ENCODE measurements at regions not wholly inside any gene's neighbourhood (a gene's known extent, or its start where the extent isn't known, plus 50 kb on each side); places are given as distances from the start of the nearest gene placed in this dataset.
"Not testable (repeated sequence)": the region's sequence is repeated elsewhere in the genome, so short reads cannot be mapped to it uniquely, and the experiment has no call there.

DNA sequence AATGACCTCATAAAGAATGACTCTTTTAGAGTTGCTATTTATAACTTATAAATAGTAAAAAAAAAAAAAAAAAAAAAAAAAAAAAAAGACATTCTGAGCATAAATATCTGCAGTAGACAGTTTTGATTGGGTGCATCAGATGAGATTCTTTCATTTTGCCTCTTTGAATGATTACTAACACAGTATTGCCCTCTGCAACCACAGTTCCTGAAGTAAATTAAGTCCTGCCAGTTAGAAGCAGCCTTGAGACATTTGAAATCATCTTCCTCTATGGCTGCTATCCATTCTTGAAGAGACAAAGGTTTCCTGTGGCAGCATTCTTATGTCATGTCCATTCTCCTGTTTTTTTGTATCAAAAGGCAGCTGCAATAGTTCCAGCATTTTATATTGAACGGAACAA, 892.4 kb upstream of the MIR17HG start:
- DNase-seq (ENCODE audit: low read depth in 1 of 2, low spot score in 2 of 2), result no peak
- H3K9me3 ChIP-seq (replicated peaks), result no peaks in the 10 kb centered on the region
- H3K4me1 ChIP-seq (replicated peaks), result no peaks in the 10 kb centered on the region
- no peaks in the 10 kb centered on the region for H3K36me3 ChIP-seq
- H3K27ac ChIP-seq, result no peak overlapping the region
- H3K27me3 ChIP-seq (replicated peaks), result no peaks in the 10 kb centered on the region
- no peak overlapping the region for H3K4me3 ChIP-seq

DNA sequence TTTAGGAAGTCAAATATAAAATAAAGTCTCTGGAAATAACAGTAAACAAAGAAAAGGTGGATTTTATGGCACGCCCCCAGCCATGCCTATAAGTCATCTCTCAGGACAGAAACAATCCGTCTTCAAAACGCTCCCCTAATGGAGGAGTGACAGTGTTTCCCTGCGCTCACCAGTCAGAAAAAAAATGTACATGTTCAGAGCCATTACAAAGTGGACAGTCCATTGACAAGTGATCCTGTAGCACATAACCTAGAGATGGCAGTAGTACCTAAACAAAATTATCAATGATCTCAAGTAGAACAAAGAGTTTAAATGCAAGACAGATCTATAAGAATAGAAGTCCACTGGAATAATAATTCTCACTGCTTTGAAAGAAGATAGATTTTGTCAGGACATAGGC, 891.7 kb upstream of the MIR17HG start:
- DNase-seq (ENCODE audit: low read depth in 1 of 2, low spot score in 2 of 2), result no peak
- no peaks in the 10 kb centered on the region for H3K27me3 ChIP-seq (replicated peaks)
- H3K9me3 ChIP-seq (replicated peaks), result no peaks in the 10 kb centered on the region
- no peaks in the 10 kb centered on the region for H3K4me1 ChIP-seq (replicated peaks)
- H3K4me3 ChIP-seq, result no peak overlapping the region
- no peaks in the 10 kb centered on the region for H3K36me3 ChIP-seq
- no peak overlapping the region for H3K27ac ChIP-seq

DNA sequence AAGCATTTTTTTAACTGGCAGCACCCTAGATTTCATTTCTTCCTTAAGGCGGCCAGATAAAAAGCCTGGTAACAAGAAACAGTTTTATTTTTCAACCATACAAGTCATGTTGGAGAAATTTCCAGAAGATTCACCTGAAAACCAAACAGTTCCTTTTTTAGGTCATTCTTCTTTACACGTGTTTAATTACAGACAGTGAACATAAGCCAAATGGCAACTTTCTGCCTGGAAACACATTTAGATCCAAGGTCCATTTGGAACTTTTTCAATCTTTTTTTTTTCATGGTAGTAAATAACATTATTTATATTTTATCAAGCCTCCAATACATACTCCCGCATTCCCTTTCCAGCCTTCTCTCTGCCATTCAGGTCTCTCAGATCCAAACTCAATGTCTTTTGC, 886.1 kb upstream of the MIR17HG start:
- Histone ChIP-seq H3K4me1 (replicated peaks) (no peaks in the 10 kb centered on the region), H3K9me3 (replicated peaks) (no peaks in the 10 kb centered on the region), H3K36me3 (no peaks in the 10 kb centered on the region), H3K27ac (no peak overlapping the region), H3K4me3 (no peak overlapping the region), H3K27me3 (replicated peaks) (no peaks in the 10 kb centered on the region)
- DNase-seq (ENCODE audit: low read depth in 1 of 2, low spot score in 2 of 2), result no peak

DNA sequence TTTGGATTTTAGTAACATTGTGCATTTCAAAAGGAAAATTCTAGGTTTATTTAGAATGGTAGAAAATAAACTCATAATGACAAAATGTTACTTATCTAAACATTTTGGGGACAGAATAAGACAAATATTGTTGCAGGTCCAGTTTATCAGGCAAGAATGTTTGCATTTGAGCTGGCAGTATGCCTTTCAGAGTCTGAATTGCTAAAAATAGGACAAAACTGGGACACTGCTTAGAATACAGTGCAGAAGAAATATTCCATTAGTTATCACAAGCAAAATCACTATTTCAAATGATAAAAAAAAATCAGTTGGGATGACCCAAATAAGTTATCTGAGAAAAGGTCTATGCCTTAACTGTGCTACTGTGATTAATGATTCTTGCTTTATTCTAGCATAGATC, 870.3 kb upstream of the MIR17HG start:
- Histone ChIP-seq H3K9me3 (replicated peaks) (no peaks in the 10 kb centered on the region), H3K36me3 (no peaks in the 10 kb centered on the region), H3K4me3 (no peak overlapping the region), H3K4me1 (replicated peaks) (no peaks in the 10 kb centered on the region), H3K27me3 (replicated peaks) (no peaks in the 10 kb centered on the region), H3K27ac (no peak overlapping the region)
- no peak for DNase-seq (ENCODE audit: low read depth in 1 of 2, low spot score in 2 of 2)

DNA sequence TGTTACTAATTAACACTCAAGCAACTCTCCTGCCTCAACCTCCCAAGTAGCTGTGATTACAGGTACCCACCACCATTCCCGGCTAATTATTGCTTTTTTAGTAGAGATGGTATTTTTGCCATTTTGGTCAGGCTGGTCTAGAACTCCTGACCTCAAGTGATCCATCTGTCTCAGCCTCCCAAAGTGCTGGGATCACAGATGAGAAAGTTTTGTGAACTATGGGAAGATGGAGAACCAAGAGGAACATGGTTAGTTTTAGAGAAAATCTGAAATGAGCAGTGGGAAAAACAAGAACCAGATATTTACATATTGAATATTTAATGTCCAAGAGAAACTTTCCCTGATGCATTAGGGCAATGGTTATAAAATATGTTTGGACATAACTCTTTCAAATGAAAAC, 863.6 kb upstream of the MIR17HG start:
- Histone ChIP-seq H3K27me3 (replicated peaks) (no peaks in the 10 kb centered on the region), H3K27ac (no peak overlapping the region), H3K36me3 (no peaks in the 10 kb centered on the region), H3K9me3 (replicated peaks) (no peaks in the 10 kb centered on the region), H3K4me1 (replicated peaks) (peaks cover 7% of the 10 kb centered on the region), H3K4me3 (no peak overlapping the region)
- DNase-seq (ENCODE audit: low read depth in 1 of 2, low spot score in 2 of 2), result no peak

DNA sequence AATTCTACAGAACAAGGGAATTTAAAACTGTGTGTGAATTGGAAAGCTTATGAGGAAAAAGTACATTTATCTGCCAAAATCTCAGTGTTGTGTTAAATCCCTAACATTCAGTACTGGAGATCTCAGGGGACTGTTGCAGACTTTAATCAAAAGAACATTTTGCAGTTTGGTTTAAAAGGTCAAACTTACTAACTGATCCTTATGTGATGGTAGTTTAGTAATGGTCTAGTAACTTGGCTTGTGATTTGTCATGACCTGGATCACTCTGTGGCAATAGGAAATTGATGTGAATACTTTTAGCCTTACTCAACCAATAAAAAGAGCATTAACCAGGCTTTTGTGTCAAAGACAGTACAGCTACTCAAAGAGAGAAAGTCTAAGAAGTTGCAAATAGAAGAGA, 862.1 kb upstream of the MIR17HG start:
- no peak overlapping the region for H3K27ac ChIP-seq
- no peaks in the 10 kb centered on the region for H3K9me3 ChIP-seq (replicated peaks)
- DNase-seq (ENCODE audit: low read depth in 1 of 2, low spot score in 2 of 2), result peak in 1 of 2 experiments; percentile 5
- H3K4me3 ChIP-seq, result no peak overlapping the region
- H3K36me3 ChIP-seq, result no peaks in the 10 kb centered on the region
- peaks cover 7% of the 10 kb centered on the region for H3K4me1 ChIP-seq (replicated peaks)
- H3K27me3 ChIP-seq (replicated peaks), result no peaks in the 10 kb centered on the region

DNA sequence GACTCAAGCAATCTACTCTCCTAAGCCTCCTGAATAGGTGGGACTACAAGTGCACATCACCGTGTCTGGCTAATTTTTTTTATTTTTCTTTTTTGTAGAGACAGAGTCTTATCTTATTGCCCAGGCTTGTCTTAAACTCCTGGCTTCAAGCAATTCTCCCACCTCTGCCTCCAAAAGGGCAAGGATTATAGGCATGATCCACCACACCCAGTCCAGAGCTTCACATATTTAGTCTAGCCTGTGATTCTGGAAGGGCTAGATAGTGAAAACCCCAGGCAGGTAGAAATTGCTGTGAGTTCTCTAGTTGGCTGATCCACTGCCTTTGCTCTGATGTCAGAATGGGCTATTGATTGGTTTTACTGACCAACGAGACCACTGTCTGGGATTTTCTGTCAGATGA, 854.6 kb upstream of the MIR17HG start:
- no peaks in the 10 kb centered on the region for H3K4me1 ChIP-seq (replicated peaks)
- no peaks in the 10 kb centered on the region for H3K36me3 ChIP-seq
- no peaks in the 10 kb centered on the region for H3K27me3 ChIP-seq (replicated peaks)
- no peak for DNase-seq (ENCODE audit: low read depth in 1 of 2, low spot score in 2 of 2)
- no peak overlapping the region for H3K27ac ChIP-seq
- H3K9me3 ChIP-seq (replicated peaks), result no peaks in the 10 kb centered on the region
- H3K4me3 ChIP-seq, result no peak overlapping the region

DNA sequence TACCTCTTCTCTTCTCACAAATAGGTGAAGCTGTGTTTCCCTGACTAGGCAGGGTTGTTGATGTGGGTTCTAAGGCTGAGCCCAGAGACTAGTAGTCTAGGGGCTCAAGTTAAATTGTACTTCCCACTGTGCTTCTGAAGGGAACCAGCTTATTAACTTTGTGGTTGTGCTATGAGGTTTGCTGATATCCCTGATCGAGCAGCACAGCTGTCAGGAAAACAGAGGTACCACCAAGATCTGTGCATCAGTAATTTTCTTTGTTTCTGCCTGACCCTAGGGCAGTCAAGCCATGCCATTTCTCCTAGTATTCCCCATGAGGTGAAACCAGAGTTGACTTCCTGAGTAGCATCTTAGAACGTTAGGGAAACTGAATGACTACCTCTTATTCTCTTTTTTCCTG, 853.8 kb upstream of the MIR17HG start:
- no peaks in the 10 kb centered on the region for H3K27me3 ChIP-seq (replicated peaks)
- H3K9me3 ChIP-seq (replicated peaks), result no peaks in the 10 kb centered on the region
- no peak for DNase-seq (ENCODE audit: low read depth in 1 of 2, low spot score in 2 of 2)
- no peak overlapping the region for H3K27ac ChIP-seq
- H3K36me3 ChIP-seq, result no peaks in the 10 kb centered on the region
- no peak overlapping the region for H3K4me3 ChIP-seq
- no peaks in the 10 kb centered on the region for H3K4me1 ChIP-seq (replicated peaks)

DNA sequence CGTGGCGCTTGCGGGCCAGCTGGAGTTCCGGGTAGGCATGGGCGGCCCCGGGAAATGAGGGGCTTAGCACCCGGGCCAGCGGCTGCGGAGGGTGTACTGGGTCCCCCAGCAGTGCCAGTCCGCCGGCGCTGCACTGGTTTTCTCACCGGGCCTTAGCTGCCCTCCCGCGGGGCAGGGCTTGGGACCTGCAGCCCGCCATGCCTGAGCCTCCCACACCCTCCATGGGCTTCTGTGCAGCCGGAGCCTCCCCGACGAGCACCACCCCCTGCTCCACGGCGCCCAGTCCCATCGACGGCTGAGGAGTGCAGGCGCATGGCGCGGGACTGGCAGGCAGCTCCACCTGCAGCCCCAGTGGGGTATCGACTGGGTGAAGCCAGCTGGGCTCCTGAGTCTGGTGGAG, 852.6 kb upstream of the MIR17HG start:
- not testable (repeated sequence) for H3K9me3 ChIP-seq (replicated peaks); H3K36me3 ChIP-seq; H3K27ac ChIP-seq; H3K4me3 ChIP-seq; H3K4me1 ChIP-seq (replicated peaks); H3K27me3 ChIP-seq (replicated peaks)
- peak in 1 of 2 experiments; percentile 31 for DNase-seq (ENCODE audit: low read depth in 1 of 2, low spot score in 2 of 2)

DNA sequence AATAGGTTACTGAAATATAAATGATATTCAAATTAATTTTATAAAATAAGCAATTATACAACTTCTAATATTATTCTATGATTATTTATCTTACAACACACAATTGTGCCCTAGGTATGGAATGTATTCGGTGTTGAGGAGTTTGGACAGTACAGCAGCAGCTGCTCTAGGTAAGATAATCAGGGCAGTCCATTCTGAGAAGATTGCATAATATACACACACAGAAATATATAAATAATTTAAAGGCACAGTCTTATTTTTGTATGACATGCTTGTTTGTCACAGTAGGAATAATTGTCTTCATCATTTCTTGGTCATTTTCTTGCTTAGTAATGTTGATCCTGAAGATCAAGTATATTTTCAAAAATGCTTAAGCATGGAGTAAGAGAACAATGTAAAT, 849.4 kb upstream of the MIR17HG start:
- Histone ChIP-seq H3K36me3 (no peaks in the 10 kb centered on the region), H3K27me3 (replicated peaks) (no peaks in the 10 kb centered on the region), H3K4me1 (replicated peaks) (no peaks in the 10 kb centered on the region), H3K9me3 (replicated peaks) (no peaks in the 10 kb centered on the region), H3K4me3 (no peak overlapping the region), H3K27ac (no peak overlapping the region)
- DNase-seq (ENCODE audit: low read depth in 1 of 2, low spot score in 2 of 2), result no peak

DNA sequence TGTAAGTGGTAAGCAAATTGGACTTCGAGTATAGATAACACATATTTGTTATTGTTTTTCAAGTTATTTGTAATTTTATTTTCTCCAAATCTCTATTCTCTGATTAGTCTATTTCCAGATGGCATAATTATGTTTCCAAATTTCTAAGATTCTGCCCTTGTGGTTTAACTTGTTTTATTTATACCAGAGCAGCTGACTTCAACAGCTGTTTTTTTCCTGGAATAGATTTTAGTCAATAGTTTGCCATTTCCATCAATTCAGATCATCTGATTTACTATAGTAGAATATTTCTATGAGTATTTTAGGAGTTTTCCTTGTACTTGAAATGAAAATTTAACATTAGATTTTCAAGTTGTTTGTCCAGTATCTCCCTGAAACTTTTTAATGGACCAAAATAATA, 848.7 kb upstream of the MIR17HG start:
- DNase-seq (ENCODE audit: low read depth in 1 of 2, low spot score in 2 of 2), result no peak
- no peak overlapping the region for H3K27ac ChIP-seq
- no peaks in the 10 kb centered on the region for H3K4me1 ChIP-seq (replicated peaks)
- no peaks in the 10 kb centered on the region for H3K27me3 ChIP-seq (replicated peaks)
- no peaks in the 10 kb centered on the region for H3K36me3 ChIP-seq
- H3K4me3 ChIP-seq, result no peak overlapping the region
- no peaks in the 10 kb centered on the region for H3K9me3 ChIP-seq (replicated peaks)

DNA sequence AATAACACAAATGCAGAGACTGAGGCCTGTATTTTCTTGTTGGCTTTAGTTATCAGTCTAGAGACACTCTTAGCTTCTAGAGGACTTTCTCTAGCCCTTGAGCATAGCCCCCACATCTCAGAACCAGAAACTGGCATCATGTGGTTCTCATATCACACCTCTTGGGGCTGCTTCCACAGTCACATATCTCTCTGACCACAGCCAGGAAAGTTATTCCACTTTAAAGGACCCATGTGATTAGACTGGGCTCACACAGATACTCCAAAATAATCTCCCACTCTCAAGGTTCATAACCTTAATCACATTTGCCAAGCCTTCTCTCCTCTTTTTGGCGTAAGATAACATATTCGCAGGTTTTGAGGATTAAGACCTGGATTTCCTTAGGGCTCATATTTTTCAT, 846.9 kb upstream of the MIR17HG start:
- H3K27me3 ChIP-seq (replicated peaks), result no peaks in the 10 kb centered on the region
- no peak for DNase-seq (ENCODE audit: low read depth in 1 of 2, low spot score in 2 of 2)
- H3K4me3 ChIP-seq, result no peak overlapping the region
- no peak overlapping the region for H3K27ac ChIP-seq
- H3K9me3 ChIP-seq (replicated peaks), result no peaks in the 10 kb centered on the region
- no peaks in the 10 kb centered on the region for H3K36me3 ChIP-seq
- H3K4me1 ChIP-seq (replicated peaks), result no peaks in the 10 kb centered on the region

DNA sequence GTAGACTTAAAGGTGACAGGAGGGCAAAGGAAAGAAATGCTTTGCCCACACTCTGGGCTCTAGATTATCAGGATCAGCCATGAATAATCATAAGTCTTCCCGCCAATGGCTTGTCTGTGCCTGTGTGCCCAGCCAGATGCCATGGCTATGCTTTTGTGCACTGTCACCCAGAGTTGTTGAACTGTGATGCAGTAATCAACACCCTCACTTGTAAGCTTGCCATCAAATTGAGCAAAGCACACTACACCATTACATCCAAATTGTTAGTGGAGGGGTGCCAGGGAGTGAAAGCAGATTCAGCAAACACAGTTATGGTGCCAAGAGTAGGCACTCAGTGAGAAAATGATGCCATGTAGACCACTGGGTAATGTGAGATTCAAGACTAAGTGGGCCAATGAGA, 845.3 kb upstream of the MIR17HG start:
- no peaks in the 10 kb centered on the region for H3K9me3 ChIP-seq (replicated peaks)
- no peaks in the 10 kb centered on the region for H3K27me3 ChIP-seq (replicated peaks)
- DNase-seq (ENCODE audit: low read depth in 1 of 2, low spot score in 2 of 2), result no peak
- no peaks in the 10 kb centered on the region for H3K36me3 ChIP-seq
- H3K4me1 ChIP-seq (replicated peaks), result no peaks in the 10 kb centered on the region
- H3K4me3 ChIP-seq, result no peak overlapping the region
- H3K27ac ChIP-seq, result no peak overlapping the region

DNA sequence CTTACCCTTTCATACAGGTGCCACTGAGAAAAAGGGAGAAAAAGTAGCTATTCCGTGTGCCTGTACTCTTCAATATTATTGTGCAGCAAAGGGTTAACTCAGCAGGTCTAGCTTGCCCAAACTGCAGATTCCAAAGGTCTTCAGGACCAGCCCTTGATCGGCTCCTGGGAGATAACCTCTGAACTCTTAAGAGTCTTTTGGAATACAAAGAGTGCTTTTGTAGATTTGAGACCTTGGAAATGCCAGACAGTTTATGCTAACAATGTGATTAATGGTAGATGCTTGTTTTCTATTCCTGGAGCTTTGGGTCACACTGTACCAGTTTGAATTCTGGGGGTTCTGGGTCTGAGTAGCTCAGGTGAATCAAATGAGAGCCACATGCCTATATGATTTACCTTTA, 844.7 kb upstream of the MIR17HG start:
- Histone ChIP-seq H3K9me3 (replicated peaks) (no peaks in the 10 kb centered on the region), H3K36me3 (no peaks in the 10 kb centered on the region), H3K4me1 (replicated peaks) (no peaks in the 10 kb centered on the region), H3K4me3 (no peak overlapping the region), H3K27ac (no peak overlapping the region), H3K27me3 (replicated peaks) (no peaks in the 10 kb centered on the region)
- DNase-seq (ENCODE audit: low read depth in 1 of 2, low spot score in 2 of 2), result no peak

DNA sequence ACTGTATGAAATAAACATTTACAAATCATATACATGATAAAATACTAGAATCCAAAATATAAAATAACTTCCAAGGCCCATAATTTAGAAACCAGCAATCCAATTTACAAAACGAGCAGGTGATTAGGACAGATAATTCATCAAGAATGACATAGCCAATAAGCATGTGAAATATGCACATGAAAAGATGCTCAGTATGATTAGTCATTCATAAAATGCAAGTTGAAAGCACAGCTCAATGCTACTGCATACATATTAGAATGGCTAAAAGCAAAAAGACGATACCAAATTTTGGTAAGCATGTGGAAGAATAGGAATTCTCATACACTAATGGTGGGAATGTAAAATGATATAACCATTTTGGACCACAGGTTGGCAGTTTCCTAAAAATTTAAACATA, 837.2 kb upstream of the MIR17HG start:
- no peaks in the 10 kb centered on the region for H3K4me1 ChIP-seq (replicated peaks)
- DNase-seq (ENCODE audit: low read depth in 1 of 2, low spot score in 2 of 2), result no peak
- no peaks in the 10 kb centered on the region for H3K9me3 ChIP-seq (replicated peaks)
- H3K27ac ChIP-seq, result no peak overlapping the region
- no peaks in the 10 kb centered on the region for H3K27me3 ChIP-seq (replicated peaks)
- H3K36me3 ChIP-seq, result no peaks in the 10 kb centered on the region
- no peak overlapping the region for H3K4me3 ChIP-seq

DNA sequence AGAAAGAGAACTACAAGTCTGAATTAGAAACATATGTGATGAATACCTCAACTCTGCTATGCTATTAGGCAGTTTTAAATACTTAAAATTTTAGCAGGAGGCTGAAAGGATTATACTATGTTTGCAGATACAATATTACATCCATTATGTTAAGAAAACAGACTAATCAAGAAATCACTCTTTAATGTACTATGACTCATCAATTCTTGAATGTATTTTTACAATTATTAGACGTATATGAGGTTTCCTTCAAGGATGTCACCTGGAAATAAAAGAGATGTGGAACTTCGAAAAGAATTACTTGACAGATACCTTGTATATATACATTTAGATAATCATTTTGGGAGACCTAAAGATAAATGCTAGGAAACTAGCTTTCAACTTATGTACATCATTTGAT, 835.6 kb upstream of the MIR17HG start:
- H3K27me3 ChIP-seq (replicated peaks), result no peaks in the 10 kb centered on the region
- DNase-seq (ENCODE audit: low read depth in 1 of 2, low spot score in 2 of 2), result no peak
- no peak overlapping the region for H3K4me3 ChIP-seq
- no peak overlapping the region for H3K27ac ChIP-seq
- H3K36me3 ChIP-seq, result no peaks in the 10 kb centered on the region
- H3K9me3 ChIP-seq (replicated peaks), result no peaks in the 10 kb centered on the region
- H3K4me1 ChIP-seq (replicated peaks), result no peaks in the 10 kb centered on the region
